Stimulated activated CD4-positive, alpha-beta T cell treated with anti-CD3 and anti-CD28 coated beads, Interleukin-4, amount 100 ng/mL, for 24 hours (primary cell): ENCODE measurements at regions not wholly inside any gene's neighbourhood (a gene's known extent, or its start where the extent isn't known, plus 50 kb on each side); places are given as distances from the start of the nearest gene placed in this dataset.
"Not testable (repeated sequence)": the region's sequence is repeated elsewhere in the genome, so short reads cannot be mapped to it uniquely, and the experiment has no call there.

Experiments used
- DNase-seq: peaks from one replicate; pipeline ENCODE4 v3.0.0-alpha.2; 2020

- DNase-seq = no peak
Measured at GRCh38 chr3:152623286-152623911, 211.5 kb upstream of the P2RY1 start.

- DNase-seq = no peak
Measured at GRCh38 chr3:152626226-152626625, 208.7 kb upstream of the P2RY1 start.

- DNase-seq = no peak
Measured at GRCh38 chr3:152628496-152628895, 206.4 kb upstream of the P2RY1 start.

GRCh38 chr3:152629363-152630122, 205.4 kb upstream of the P2RY1 start:
- DNase-seq = no peak

GRCh38 chr3:152635389-152635788, 199.5 kb upstream of the P2RY1 start:
- DNase-seq = no peak

- DNase-seq = no peak
Measured at GRCh38 chr3:152636651-152637050, 198.3 kb upstream of the P2RY1 start.

GRCh38 chr3:152638214-152638613, 196.7 kb upstream of the P2RY1 start:
- DNase-seq = no peak

- no peak for DNase-seq
Measured at GRCh38 chr3:152638707-152639450, 196.1 kb upstream of the P2RY1 start.

GRCh38 chr3:152641198-152641597, 193.7 kb upstream of the P2RY1 start:
- no peak for DNase-seq

- DNase-seq = no peak
Measured at GRCh38 chr3:152642658-152643057, 192.3 kb upstream of the P2RY1 start.

- no peak for DNase-seq
Measured at GRCh38 chr3:152644478-152644877, 190.5 kb upstream of the P2RY1 start.

- DNase-seq = no peak
Measured at GRCh38 chr3:152646004-152646403, 188.9 kb upstream of the P2RY1 start.

GRCh38 chr3:152650177-152650576, 184.8 kb upstream of the P2RY1 start:
- no peak for DNase-seq

GRCh38 chr3:152650923-152651322, 184.0 kb upstream of the P2RY1 start:
- DNase-seq = not testable (repeated sequence)

- DNase-seq = no peak
Measured at GRCh38 chr3:152656214-152656971, 178.5 kb upstream of the P2RY1 start.

- no peak for DNase-seq
Measured at GRCh38 chr3:152656972-152657355, 178.0 kb upstream of the P2RY1 start.

GRCh38 chr3:152658977-152659720, 175.8 kb upstream of the P2RY1 start:
- no peak for DNase-seq

- no peak for DNase-seq
Measured at GRCh38 chr3:152662157-152662556, 172.8 kb upstream of the P2RY1 start.

- DNase-seq = no peak
Measured at GRCh38 chr3:152664766-152665165, 170.2 kb upstream of the P2RY1 start.

GRCh38 chr3:152667267-152667666, 167.7 kb upstream of the P2RY1 start:
- DNase-seq = no peak

GRCh38 chr3:152669560-152669959, 165.4 kb upstream of the P2RY1 start:
- no peak for DNase-seq
